ENCODE measurements at regions not wholly inside any gene's neighbourhood (a gene's known extent, or its start where the extent isn't known, plus 50 kb on each side); places are given as distances from the start of the nearest gene placed in this dataset.
"Not testable (repeated sequence)": the region's sequence is repeated elsewhere in the genome, so short reads cannot be mapped to it uniquely, and the experiment has no call there.

GRCh38 chr5:39780347-39780746 lies 355.6 kb upstream of the DAB2 start:
- no peak for DNase-seq

- no peak for DNase-seq
Measured at GRCh38 chr5:39779831-39780230, 355.1 kb upstream of the DAB2 start.

- DNase-seq: no peak
Measured at GRCh38 chr5:39775797-39776365, 351.1 kb upstream of the DAB2 start.

GRCh38 chr5:39775086-39775796 lies 350.5 kb upstream of the DAB2 start:
- DNase-seq: no peak

- no peak for DNase-seq
Measured at GRCh38 chr5:39774605-39775004, 349.8 kb upstream of the DAB2 start.

- DNase-seq: no peak
Measured at GRCh38 chr5:39772307-39772706, 347.5 kb upstream of the DAB2 start.

- no peak for DNase-seq
Measured at GRCh38 chr5:39767916-39768315, 343.1 kb upstream of the DAB2 start.

- DNase-seq: no peak
Measured at GRCh38 chr5:39765366-39765765, 340.6 kb upstream of the DAB2 start.

- DNase-seq: no peak
Measured at GRCh38 chr5:39762761-39763160, 338.0 kb upstream of the DAB2 start.

GRCh38 chr5:39761199-39761950 lies 336.6 kb upstream of the DAB2 start:
- DNase-seq: no peak

GRCh38 chr5:39760385-39761198 lies 335.8 kb upstream of the DAB2 start:
- no peak for DNase-seq

- DNase-seq: no peak
Measured at GRCh38 chr5:39759701-39760100, 334.9 kb upstream of the DAB2 start.

GRCh38 chr5:39758426-39758825 lies 333.6 kb upstream of the DAB2 start:
- DNase-seq: no peak

GRCh38 chr5:39757131-39757530 lies 332.4 kb upstream of the DAB2 start:
- no peak for DNase-seq

GRCh38 chr5:39755986-39756385 lies 331.2 kb upstream of the DAB2 start:
- DNase-seq: no peak

GRCh38 chr5:39755452-39755851 lies 330.7 kb upstream of the DAB2 start:
- DNase-seq: no peak

- not testable (repeated sequence) for DNase-seq
Measured at GRCh38 chr5:39753747-39754146, 329.0 kb upstream of the DAB2 start.

GRCh38 chr5:39750661-39751060 lies 325.9 kb upstream of the DAB2 start:
- no peak for DNase-seq

- DNase-seq: no peak
Measured at GRCh38 chr5:39742916-39743315, 318.1 kb upstream of the DAB2 start.

- DNase-seq: no peak
Measured at GRCh38 chr5:39740404-39740803, 315.6 kb upstream of the DAB2 start.

- no peak for DNase-seq
Measured at GRCh38 chr5:39732166-39732565, 307.4 kb upstream of the DAB2 start.

GRCh38 chr5:39730699-39731098 lies 305.9 kb upstream of the DAB2 start:
- DNase-seq: no peak

GRCh38 chr5:39730006-39730405 lies 305.2 kb upstream of the DAB2 start:
- DNase-seq: no peak
